ENCODE measurements at regions not wholly inside any gene's neighbourhood (a gene's known extent, or its start where the extent isn't known, plus 50 kb on each side); places are given as distances from the start of the nearest gene placed in this dataset.

GRCh38 chr4:8698341-8699062, 105.9 kb downstream of the CPZ start:
- no peak for DNase-seq

- no peak for DNase-seq
Observed at GRCh38 chr4:8697826-8698225, 105.3 kb downstream of the CPZ start.

GRCh38 chr4:8696369-8697127, 104.0 kb downstream of the CPZ start:
- no peak for DNase-seq

GRCh38 chr4:8695237-8696219, 103.0 kb downstream of the CPZ start:
- DNase-seq = no peak

- DNase-seq = no peak
Observed at GRCh38 chr4:8694651-8695151, 102.1 kb downstream of the CPZ start.

- no peak for DNase-seq
Observed at GRCh38 chr4:8694226-8694625, 101.7 kb downstream of the CPZ start.

- DNase-seq = no peak
Observed at GRCh38 chr4:8691151-8691775, 98.7 kb downstream of the CPZ start.

GRCh38 chr4:8690216-8691150, 97.9 kb downstream of the CPZ start:
- DNase-seq = no peak

- DNase-seq = no peak
Observed at GRCh38 chr4:8689741-8690140, 97.2 kb downstream of the CPZ start.

- no peak for DNase-seq
Observed at GRCh38 chr4:8688908-8689445, 96.4 kb downstream of the CPZ start.

GRCh38 chr4:8688041-8688907, 95.7 kb downstream of the CPZ start:
- DNase-seq = peak; percentile 46

- DNase-seq = no peak
Observed at GRCh38 chr4:8687083-8687482, 94.5 kb downstream of the CPZ start.

- no peak for DNase-seq
Observed at GRCh38 chr4:8685831-8686230, 93.3 kb downstream of the CPZ start.

- no peak for DNase-seq
Observed at GRCh38 chr4:8683462-8683861, 90.9 kb downstream of the CPZ start.

GRCh38 chr4:8682725-8683124, 90.2 kb downstream of the CPZ start:
- no peak for DNase-seq

- no peak for DNase-seq
Observed at GRCh38 chr4:8682296-8682695, 89.7 kb downstream of the CPZ start.

- DNase-seq = no peak
Observed at GRCh38 chr4:8681391-8681790, 88.8 kb downstream of the CPZ start.

- no peak for DNase-seq
Observed at GRCh38 chr4:8679032-8679431, 86.5 kb downstream of the CPZ start.

- no peak for DNase-seq
Observed at GRCh38 chr4:8676676-8677075, 84.1 kb downstream of the CPZ start.

- DNase-seq = no peak
Observed at GRCh38 chr4:8675906-8676305, 83.3 kb downstream of the CPZ start.

All from tongue (tissue), 1 donor.